ENCODE measurements at regions not wholly inside any gene's neighbourhood (a gene's known extent, or its start where the extent isn't known, plus 50 kb on each side); places are given as distances from the start of the nearest gene placed in this dataset.

GRCh38 chr3:83729576-83729975 is 1229.2 kb upstream of the CADM2 start:
- TF ChIP-seq DEAF1 (CRISPR knock-in tag; IDR thresholded peaks at IDR 0.05) (no peak), POLR2AphosphoS5 (IDR thresholded peaks at IDR 0.05; ENCODE audit: control insufficient read depth, insufficient read depth, low read depth, low read length) (no peak), ZZZ3 (IDR thresholded peaks at IDR 0.05) (no peak)

Measured in K562 (cell line).